SIG-M5 treated with dmso at 0.1 percent for 504 hours (cell line): ENCODE measurements at regions not wholly inside any gene's neighbourhood (a gene's known extent, or its start where the extent isn't known, plus 50 kb on each side); places are given as distances from the start of the nearest gene placed in this dataset.

Experiments
- DNase-seq: peaks from one replicate; lab custom pipeline; 2025; ENCODE audit not compliant: unreplicated experiment; lab: John Stamatoyannopoulos, UW

GRCh38 chr2:238558456-238559099, 131.9 kb downstream of the ASB1 start:
- no peak for DNase-seq

- no peak for DNase-seq
These were observed 133.5 kb downstream of the ASB1 start for GRCh38 chr2:238560234-238560633.

- DNase-seq, result peak; percentile 10
These were observed 134.5 kb downstream of the ASB1 start for GRCh38 chr2:238561230-238561629.

GRCh38 chr2:238562446-238562845, 135.7 kb downstream of the ASB1 start:
- no peak for DNase-seq

GRCh38 chr2:238563551-238563950, 136.8 kb downstream of the ASB1 start:
- DNase-seq, result no peak

- DNase-seq, result no peak
These were observed 137.7 kb downstream of the ASB1 start for GRCh38 chr2:238564286-238564920.

GRCh38 chr2:238565031-238565430, 138.3 kb downstream of the ASB1 start:
- no peak for DNase-seq

- DNase-seq, result no peak
These were observed 139.4 kb downstream of the ASB1 start for GRCh38 chr2:238566001-238566645.

- DNase-seq, result no peak
These were observed 140.5 kb downstream of the ASB1 start for GRCh38 chr2:238567067-238567855.

GRCh38 chr2:238567996-238568395, 141.3 kb downstream of the ASB1 start:
- no peak for DNase-seq

- no peak for DNase-seq
These were observed 142.0 kb downstream of the ASB1 start for GRCh38 chr2:238568455-238569440.

GRCh38 chr2:238569507-238570195, 142.9 kb downstream of the ASB1 start:
- no peak for DNase-seq

- no peak for DNase-seq
These were observed 143.7 kb downstream of the ASB1 start for GRCh38 chr2:238570391-238570790.

- DNase-seq, result no peak
These were observed 144.2 kb downstream of the ASB1 start for GRCh38 chr2:238570926-238571325.

GRCh38 chr2:238571661-238572372, 145.1 kb downstream of the ASB1 start:
- DNase-seq, result no peak

GRCh38 chr2:238573065-238573778, 146.5 kb downstream of the ASB1 start:
- no peak for DNase-seq

- no peak for DNase-seq
These were observed 147.2 kb downstream of the ASB1 start for GRCh38 chr2:238573916-238574315.

- no peak for DNase-seq
These were observed 148.0 kb downstream of the ASB1 start for GRCh38 chr2:238574490-238575271.
